B cell (primary cell): ENCODE measurements at regions not wholly inside any gene's neighbourhood (a gene's known extent, or its start where the extent isn't known, plus 50 kb on each side); places are given as distances from the start of the nearest gene placed in this dataset.

ENCODE experiments used
- EZH2 ChIP-seq: IDR thresholded peaks from 2 replicates; pipeline ENCODE4 v1.6.1; 2012; ENCODE audit warnings: borderline replicate concordance, low read depth, mild to moderate bottlenecking, moderate library complexity, low read length; ENCODE audit not compliant: insufficient read depth, poor library complexity, severe bottlenecking
- TF ChIP-seq, protein P1 (sequence below): fragments of 200-600 bp; IDR thresholded peaks from one replicate; pipeline ENCODE4 v1.8.0; 2022; ENCODE audit warnings: antibody characterized with exemption, mild to moderate bottlenecking

DNA sequence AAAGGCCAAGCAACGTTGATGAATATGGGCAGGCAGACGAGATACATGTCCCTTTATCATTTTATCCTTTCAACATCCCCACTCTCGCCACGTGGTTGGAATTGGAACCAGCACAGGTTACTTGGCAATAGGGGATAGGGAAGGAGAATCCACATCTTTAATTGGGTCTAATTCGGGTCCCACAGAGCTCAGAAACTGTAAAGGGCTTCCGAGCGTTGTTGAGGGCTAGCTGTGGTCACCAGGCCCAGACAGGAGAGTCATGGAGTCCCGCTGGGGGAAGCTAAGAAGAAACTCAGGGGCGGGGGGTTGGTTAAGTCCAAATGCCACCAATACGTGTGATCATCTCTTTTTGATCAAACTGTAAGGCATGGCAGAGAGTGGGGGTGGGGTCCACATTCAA is 271.3 kb upstream of the ZFHX3 start:
- TF ChIP-seq, protein P1, sequence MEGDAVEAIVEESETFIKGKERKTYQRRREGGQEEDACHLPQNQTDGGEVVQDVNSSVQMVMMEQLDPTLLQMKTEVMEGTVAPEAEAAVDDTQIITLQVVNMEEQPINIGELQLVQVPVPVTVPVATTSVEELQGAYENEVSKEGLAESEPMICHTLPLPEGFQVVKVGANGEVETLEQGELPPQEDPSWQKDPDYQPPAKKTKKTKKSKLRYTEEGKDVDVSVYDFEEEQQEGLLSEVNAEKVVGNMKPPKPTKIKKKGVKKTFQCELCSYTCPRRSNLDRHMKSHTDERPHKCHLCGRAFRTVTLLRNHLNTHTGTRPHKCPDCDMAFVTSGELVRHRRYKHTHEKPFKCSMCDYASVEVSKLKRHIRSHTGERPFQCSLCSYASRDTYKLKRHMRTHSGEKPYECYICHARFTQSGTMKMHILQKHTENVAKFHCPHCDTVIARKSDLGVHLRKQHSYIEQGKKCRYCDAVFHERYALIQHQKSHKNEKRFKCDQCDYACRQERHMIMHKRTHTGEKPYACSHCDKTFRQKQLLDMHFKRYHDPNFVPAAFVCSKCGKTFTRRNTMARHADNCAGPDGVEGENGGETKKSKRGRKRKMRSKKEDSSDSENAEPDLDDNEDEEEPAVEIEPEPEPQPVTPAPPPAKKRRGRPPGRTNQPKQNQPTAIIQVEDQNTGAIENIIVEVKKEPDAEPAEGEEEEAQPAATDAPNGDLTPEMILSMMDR = no peak
- no peak for TF ChIP-seq EZH2
